ENCODE measurements at regions not wholly inside any gene's neighbourhood (a gene's known extent, or its start where the extent isn't known, plus 50 kb on each side); places are given as distances from the start of the nearest gene placed in this dataset.

DNA sequence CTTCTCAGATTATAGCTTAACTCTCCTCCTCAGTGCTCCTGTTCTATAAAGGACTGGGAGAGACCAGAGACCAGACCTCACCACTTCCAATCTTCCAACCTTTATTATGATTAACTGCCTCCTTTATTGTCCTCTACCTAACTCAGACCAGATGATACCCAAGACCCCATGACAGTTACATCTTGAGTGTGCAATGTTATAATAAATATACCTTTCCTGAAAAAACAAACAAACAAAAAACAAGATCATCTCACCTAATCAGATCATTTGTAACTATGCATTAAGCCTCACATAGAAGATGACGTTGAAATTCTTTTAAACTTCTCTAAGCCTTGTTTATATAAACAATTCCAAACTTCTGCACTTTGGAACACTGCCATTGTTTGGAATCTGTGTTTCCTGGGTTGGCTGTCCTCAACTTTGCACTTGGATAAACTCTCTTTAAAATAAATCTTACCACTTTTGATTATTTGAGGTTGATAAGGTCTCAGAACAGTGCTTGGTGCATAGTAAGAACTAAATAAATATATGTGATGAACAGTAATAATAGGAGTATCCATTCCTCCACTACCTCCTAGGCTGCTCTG lies 342.7 kb downstream of the TDRD15 start:
- TF ChIP-seq, protein P1, sequence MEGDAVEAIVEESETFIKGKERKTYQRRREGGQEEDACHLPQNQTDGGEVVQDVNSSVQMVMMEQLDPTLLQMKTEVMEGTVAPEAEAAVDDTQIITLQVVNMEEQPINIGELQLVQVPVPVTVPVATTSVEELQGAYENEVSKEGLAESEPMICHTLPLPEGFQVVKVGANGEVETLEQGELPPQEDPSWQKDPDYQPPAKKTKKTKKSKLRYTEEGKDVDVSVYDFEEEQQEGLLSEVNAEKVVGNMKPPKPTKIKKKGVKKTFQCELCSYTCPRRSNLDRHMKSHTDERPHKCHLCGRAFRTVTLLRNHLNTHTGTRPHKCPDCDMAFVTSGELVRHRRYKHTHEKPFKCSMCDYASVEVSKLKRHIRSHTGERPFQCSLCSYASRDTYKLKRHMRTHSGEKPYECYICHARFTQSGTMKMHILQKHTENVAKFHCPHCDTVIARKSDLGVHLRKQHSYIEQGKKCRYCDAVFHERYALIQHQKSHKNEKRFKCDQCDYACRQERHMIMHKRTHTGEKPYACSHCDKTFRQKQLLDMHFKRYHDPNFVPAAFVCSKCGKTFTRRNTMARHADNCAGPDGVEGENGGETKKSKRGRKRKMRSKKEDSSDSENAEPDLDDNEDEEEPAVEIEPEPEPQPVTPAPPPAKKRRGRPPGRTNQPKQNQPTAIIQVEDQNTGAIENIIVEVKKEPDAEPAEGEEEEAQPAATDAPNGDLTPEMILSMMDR (IDR thresholded peaks at IDR 0.05) = no peak

GRCh38 chr2:21467280-21467818 lies 343.6 kb downstream of the TDRD15 start:
- TF ChIP-seq, protein P1 (IDR thresholded peaks at IDR 0.05) = no peak

GRCh38 chr2:21467910-21468309 lies 344.1 kb downstream of the TDRD15 start:
- TF ChIP-seq, protein P1 (IDR thresholded peaks at IDR 0.05) = no peak

- TF ChIP-seq, protein P1 (IDR thresholded peaks at IDR 0.05) = no peak
These were observed 344.9 kb downstream of the TDRD15 start for GRCh38 chr2:21468624-21469023.

DNA sequence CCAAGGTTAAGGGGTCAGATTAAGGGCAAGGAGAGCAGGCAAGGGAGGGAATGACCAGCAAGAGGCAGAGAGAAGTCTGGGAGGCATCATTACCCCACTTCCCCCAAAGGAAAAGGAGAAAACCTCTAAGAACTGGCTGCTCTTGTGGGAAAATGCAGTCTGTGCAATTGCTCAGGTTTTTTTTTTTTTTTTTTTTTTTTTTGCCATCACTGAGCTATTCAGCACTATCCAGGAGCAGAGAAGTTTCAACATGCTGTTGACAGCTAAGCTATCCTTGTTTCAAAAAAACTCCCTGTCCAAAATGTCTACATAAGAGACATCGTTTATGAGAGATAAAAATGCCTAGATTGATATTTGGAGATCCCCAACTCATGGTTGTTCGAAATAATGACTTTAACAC lies 345.4 kb downstream of the TDRD15 start:
- TF ChIP-seq, protein P1 (IDR thresholded peaks at IDR 0.05) = no peak

GRCh38 chr2:21469564-21469963 lies 345.8 kb downstream of the TDRD15 start:
- TF ChIP-seq, protein P1 (IDR thresholded peaks at IDR 0.05) = no peak

GRCh38 chr2:21480162-21480561 lies 356.4 kb downstream of the TDRD15 start:
- TF ChIP-seq, protein P1 (IDR thresholded peaks at IDR 0.05) = no peak

DNA sequence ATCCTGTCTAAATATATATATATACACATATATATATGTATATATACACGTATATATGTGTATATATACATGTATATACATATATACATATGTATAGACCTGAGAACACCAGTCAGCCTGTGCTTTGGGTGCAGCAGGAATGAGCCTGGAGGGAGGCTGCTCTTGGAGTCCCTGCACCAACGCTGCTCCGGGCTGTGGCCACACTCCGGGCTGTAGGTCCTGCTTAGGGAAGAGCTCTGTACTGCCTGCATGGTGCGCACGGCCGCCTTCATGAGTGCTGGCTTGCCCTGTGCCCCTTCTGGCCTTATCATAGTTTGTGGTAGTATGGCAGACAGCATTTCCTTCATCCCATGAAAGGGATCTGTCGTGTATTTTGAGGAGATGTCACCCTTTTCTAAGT lies 360.9 kb downstream of the TDRD15 start:
- TF ChIP-seq, protein P1 (IDR thresholded peaks at IDR 0.05) = no peak

Measured in LNCAP (cell line).